ENCODE measurements at regions not wholly inside any gene's neighbourhood (a gene's known extent, or its start where the extent isn't known, plus 50 kb on each side); places are given as distances from the start of the nearest gene placed in this dataset.

GRCh38 chr5:56305001-56305950 is 72.1 kb upstream of the ANKRD55 start:
- TF ChIP-seq CTCF (IDR thresholded peaks at IDR 0.05) (no peak), POLR2A (IDR thresholded peaks at IDR 0.05) (no peak)

Data from right lobe of liver (tissue), 4 donors.